HG03571 (cell line): ENCODE measurements at regions not wholly inside any gene's neighbourhood (a gene's known extent, or its start where the extent isn't known, plus 50 kb on each side); places are given as distances from the start of the nearest gene placed in this dataset.

Experiments used
- ATAC-seq: cut with Tn5 transposase; IDR thresholded peaks from one replicate; pipeline ENCODE4 v1.9.1; 2021; ENCODE audit not compliant: unreplicated experiment

DNA sequence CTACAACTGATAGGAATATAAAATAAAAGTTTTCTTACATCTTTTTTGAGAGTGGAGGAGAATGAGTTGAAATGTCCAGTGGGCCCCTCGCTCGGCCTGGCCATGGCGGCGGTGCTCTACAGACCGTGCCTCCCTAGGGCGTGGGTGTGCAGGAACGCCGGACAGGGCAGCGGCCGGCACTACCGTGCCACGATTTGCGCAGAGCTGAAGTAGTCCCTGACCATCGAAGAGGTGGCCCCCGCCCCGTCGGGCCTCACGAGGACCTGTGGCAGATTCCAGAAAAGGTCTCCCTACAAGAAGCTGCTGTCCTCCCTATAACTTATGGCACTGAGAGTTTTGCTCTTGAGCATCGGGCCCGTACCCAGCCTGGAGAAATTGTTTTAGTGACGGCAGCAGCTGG lies 228.9 kb upstream of the ARHGAP24 start:
- no peak for ATAC-seq

DNA sequence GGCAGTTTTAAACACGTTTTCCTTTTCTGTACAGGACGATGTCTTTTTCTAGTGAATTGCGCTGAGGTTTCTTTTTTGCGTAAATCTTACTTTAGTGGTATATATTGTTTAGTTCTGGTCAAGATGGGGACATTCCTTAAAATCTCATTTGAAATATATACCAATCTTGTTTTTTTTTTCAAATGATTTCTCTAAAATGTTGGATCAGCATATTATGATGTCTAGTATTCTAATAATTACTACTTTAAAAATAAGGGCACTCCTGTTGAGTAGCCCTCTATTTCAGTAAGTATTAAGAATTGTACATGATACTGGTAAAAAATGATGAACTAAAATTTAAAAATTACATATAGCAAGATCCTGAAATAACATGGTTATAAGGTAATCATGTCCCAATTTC lies 224.1 kb upstream of the ARHGAP24 start:
- ATAC-seq, result no peak

DNA sequence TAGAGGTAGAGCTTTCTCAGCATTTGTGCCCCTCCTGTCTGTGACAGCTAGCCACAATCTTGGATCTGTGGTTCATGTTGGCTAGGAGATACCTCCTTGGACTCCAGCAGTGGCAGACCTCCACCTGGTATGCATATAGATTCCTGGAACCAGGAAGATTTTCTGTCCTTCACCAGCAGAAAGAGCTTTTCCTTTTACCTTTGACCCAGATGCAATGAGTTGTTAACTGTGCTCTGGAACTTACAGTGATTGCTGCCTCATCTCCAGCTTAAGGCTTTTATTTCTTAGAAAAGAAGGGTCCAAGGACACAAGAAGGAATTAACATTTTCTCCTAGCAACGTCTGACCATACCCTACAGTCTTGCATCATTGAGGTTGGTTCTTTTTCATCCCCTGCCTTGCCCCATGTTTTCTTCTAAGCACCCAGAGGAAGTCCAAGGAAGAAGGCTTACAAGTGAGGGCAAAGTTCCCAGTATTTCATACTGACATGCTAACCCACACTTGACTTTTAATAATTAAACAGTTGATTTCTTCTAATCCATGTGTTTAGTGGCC lies 217.1 kb upstream of the ARHGAP24 start:
- no peak for ATAC-seq

DNA sequence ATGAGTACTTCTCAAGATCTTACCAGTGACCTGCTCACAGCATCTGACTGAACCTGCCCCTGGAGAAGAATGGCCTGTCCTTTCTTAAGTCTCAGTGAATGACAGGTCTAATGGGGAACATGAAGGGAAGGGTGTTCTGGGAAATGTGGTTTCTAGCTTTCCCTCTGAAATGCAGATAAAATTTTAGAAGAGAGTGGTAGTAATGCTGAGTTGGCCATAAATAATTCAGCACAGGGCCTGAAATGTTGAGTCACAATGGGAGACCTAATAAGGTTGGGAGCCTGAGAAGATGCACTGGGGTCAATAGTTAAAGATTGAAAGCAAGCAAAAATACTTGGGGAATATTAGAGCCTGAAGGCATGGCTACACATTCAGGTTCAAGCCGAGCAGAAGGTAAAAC lies 214.9 kb upstream of the ARHGAP24 start:
- ATAC-seq, result no peak

DNA sequence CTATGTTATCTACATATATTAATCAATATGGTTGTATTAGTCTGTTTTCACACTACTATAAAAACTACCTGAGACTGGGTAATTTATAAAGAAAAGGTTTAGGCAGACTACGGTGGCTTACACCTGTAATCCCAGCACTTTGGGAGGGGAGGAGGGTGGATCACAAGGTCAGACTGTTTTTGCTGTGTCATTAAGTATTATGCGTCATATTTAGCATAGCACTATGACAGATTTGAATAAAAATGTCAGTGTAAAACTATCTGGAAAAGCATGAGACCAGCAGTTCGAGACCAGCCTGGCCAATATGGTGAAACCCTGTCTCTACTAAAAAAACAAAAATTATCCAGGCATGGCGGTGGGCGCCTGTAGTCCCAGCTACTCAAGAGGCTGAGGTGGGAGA lies 209.7 kb upstream of the ARHGAP24 start:
- no peak for ATAC-seq

DNA sequence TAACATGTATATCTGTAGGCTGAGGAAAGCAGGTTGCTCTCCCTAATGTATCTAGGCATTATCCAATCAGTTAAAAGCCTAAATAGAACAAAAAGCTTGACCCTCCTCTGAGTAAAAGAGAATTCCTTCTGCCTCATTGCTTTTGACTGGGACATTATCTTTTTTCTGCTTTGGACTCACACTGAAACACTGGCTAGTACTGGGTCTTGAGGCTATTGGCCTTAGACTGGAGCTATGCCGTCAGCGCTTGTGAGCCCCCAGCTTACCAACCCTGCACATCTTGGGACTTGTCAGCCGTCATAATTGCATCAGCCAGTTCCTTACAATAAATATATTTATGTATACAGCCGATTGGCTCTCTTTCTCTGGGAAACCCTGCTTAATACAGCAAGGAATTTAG lies 206.8 kb upstream of the ARHGAP24 start:
- no peak for ATAC-seq

DNA sequence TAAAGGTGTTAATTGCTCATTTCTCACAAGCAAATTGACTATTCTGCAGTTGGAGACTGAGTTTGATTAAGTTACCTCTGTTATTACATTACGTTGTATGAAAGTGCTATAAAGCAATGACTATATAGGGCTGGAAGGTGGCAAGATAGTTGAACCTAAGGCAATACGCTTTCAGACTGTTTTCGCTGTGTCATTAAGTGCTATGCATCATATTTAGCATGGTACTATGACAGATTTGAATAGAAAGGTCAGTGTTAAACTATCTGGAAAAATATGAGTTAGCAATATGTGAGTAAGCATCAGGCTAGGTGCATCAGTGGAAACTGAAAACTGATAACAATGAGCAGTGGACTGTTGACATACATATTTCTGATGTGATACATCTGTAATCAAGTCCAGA lies 206.0 kb upstream of the ARHGAP24 start:
- no peak for ATAC-seq

DNA sequence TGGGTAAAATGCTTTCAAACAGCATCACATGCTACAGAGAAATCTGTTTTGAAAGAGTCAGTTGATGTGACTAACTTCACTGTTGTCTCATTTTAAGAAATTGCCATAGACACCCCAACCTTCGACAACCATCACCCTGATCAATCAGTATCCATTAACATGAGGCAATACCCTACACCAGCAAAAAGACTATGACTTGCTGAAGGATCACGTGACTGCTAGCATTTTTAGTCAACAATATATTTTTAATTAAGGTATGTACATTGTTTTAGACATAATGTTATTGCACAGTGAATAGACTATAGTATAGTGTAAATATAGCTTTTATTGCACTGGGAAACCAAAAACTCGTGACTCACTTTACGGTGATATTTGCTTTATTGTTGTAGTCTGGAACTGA lies 200.0 kb upstream of the ARHGAP24 start:
- no peak for ATAC-seq

DNA sequence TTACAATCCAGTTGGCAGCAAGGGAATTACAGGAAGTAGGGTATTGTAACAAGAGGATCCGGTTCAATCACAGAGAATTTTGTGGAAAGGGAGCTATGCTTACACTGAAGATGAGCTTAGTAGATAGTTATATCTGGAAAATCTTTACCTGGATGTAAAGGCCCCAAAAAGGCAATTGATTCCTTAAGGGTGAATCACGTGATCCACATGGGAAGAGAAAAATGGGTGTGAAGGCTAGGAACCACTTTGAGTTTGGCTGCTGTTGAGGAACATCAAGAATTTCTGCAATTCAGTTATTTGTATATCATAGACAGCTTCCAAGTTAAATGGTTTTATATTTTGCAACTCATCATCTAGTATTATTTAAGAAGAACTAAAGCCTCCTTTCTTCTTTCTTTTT lies 194.0 kb upstream of the ARHGAP24 start:
- no peak for ATAC-seq

DNA sequence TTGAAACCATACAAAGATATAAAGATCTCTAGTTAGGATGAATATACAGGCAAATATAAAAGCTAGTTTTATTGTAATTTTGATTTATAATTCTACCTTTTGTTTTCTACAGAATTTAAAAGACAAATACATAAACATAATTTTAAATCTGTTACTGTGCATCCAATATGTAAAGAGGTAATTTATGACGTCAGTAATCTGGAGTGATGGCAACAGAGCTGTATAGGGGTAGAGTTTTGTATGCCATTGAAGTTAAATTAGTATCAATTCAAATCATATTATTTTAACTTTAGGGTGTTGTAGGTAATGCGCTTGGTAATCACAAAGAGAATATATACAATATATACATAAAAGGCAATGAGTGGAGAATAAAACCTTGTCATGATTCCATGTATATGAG lies 183.7 kb upstream of the ARHGAP24 start:
- no peak for ATAC-seq

DNA sequence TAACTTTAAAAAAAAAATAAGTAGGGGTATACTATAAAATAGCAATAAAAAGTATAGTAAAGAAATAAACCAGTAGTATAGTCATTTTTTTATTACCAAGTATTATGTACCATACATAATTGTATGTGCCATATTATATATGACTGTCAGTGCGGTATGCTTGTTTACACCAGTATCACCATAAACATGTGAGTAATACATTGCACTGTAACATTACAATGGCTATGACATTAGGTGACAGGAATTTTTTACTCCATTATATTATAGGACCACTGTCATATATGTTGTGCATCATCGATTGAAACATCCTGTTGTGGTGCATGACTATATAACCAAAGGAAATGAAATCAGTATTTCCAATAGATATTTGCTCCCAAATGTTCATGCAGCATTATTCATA lies 176.9 kb upstream of the ARHGAP24 start:
- no peak for ATAC-seq

DNA sequence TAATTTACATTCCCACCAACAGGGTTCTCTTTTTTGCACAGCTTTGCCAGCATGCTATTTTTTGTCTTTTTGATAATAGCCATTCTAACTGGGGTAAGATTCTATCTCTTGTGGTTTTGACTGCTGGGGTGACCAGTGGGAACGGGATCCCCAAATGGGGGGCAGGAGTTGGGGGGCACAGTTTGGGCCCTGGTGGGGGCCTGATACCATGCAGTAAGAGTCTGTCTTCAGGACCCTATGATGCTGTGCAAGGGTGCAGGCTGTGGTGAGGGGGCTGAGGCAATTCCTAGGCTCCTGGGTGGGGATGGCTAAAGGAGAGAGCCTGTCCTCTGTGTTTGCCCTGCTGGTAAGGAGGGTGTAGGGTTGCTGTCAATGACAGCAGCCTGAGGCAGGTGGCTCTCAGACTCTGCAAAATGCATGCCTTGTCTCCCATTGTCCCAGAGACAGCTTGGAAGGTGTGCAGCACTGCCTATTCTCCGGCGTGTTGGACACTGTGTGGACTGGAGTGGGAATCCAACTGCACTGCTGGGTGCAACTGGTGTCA lies 172.7 kb upstream of the ARHGAP24 start:
- ATAC-seq, result no peak

DNA sequence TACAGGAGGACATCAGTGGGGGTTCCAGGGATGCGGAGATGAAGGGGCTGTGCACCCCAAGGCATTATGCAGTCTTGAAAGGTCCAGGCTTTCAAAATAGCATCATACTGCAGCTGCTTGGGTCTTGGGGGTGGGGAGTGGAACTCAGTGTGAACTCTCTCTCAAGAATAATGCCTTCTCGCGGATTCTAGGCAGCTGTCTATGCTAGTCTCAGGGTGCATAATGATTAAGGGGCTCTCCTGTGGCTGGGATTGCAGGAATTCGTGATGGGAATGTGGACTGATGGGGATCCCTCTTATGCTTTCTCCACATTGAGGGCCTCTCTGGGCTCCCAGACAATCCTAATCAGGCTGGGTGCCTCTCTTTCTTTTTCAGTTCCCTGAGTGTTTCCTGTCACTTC lies 172.2 kb upstream of the ARHGAP24 start:
- no peak for ATAC-seq

DNA sequence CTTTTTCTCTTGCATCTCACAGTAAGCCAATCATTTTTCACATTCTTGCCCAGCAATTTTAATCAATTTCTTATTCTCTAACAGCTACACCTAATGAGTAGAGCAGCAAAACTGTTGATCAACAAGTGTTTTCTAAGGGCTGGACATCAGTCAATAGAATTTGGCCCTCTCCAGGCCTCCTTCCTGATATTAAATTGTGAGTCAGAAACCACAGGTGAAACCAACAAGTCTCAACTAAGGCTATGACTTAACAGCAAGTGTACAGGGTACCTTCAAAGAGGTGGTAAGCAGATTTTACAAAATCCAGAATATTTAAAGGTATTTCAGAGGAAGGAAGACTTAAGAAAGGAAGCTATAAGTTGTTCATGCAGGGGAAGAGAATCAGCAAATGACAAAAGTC lies 156.5 kb upstream of the ARHGAP24 start:
- no peak for ATAC-seq

DNA sequence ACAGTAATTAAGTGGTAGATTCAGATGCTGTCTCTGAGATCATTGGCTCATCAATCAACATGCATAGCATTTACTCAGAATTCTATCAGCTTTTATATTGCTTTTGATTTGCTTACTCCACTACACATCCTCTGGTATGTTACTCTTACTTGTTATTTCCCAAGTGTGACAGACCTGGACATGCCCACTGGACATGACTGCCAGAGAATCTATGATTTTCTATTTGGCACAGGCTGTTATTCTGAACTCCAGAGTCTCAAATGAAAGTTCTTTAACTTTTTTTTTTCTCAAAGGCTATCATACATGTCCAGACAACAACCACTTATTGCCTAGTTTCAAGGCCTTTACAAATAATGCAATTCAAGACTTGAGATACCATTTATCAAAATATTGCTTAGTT lies 116.1 kb upstream of the ARHGAP24 start:
- no peak for ATAC-seq

DNA sequence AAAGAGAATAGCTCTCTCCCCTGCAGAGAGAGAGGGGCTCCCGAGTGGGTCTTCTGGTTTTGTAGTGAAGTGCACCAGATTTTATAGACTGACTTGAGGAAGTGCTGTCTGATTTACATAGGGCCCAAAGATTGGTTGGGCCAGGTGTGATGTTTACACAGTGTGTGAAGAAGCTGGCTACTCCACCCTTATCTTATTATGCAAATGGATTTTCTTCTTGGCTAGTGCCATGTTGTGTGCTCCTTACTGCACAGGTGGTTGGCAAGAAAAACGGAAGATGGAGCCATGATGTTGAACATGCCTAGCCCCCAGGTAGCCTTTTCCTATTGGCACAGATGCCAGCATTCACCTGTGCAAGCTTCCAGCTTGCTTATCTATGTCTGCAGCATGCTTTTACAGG lies 112.4 kb upstream of the ARHGAP24 start:
- no peak for ATAC-seq

DNA sequence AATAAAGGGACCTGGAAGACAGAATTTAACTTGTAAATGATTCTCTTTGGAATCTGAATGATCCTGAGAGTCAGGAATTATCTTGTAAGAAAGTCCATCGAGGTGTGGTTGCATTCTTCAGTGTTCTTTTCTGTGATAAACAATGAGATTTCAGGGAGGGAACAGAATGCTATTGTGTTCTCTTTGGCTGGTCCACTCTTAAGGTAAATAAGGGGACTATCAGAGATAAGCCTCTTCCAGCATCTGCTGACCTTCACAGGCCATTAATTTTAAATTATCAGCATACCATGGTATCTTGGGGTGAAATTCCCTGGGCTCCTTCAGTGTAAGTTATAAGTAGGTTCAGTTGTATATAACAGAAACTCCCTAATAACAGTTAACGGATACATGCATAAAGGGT lies 107.1 kb upstream of the ARHGAP24 start:
- ATAC-seq, result no peak

DNA sequence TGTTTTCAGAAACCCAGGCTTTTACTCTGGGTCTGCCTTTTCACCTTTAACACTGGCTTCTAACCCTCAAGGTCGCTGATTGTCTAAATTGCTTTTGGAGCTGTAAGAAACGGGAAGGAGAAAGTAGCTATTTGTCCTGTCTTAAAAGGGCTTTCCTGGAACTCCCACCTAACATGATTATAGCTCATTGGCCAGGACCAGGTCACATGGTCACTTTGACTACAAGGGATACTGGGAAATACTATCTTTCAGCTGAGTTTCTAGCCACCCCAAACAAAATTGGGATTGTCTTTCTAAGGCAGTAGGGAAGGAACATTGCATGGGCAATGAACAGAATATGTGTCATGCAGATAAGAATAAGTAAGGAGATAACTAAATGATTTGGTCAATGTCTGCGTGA lies 106.7 kb upstream of the ARHGAP24 start:
- no peak for ATAC-seq

DNA sequence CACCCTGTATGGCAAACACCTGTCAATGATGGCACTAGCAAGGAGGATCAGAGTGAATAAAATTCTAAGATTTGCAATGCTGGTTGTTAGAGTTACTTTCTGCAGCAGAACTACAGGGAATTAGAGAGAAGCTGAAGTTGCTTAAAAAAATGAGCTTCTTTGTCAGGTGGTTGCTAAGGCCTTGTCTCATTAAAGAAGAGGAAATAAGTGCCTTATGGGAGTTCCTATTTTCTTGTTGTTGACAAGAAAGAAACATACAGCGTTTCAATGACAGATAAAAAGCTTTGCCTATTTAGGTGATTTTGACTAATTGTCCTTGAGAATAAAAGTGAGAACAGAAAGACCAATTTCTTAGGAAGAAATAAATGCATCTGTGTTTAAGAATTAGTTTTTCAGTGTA lies 106.0 kb upstream of the ARHGAP24 start:
- ATAC-seq, result no peak

DNA sequence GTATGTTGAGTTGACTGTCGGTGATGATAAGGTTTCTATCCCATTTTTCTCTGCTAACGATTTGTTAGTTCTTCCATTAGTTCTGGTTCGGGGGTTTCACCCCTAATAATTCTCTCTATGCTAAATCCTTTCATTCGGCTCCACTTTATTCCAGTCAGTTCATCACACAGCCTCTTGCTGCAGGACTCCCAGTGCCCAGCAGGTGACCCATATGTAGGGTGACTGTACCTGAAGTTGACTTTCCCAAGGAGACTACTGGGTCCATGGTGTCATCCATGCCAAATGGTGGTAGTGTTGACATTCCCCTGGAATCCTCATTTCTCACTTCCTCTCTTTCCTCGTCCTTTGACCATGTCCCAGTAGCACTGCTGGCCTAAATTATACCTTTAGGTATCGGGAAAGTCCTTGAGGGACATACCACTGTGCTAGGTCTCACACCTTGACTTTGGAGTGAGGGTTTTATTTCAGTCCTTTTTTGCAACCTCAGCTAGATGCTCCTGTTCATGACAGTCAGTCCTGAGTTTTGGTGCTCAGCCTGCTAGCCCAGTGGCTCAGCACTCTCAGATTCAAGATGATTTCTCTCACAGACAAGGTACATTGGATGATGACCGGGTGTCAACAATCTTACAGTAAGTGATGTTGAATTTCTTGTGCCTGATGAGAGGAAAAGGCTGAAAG lies 105.1 kb upstream of the ARHGAP24 start:
- peak; percentile 9 for ATAC-seq

DNA sequence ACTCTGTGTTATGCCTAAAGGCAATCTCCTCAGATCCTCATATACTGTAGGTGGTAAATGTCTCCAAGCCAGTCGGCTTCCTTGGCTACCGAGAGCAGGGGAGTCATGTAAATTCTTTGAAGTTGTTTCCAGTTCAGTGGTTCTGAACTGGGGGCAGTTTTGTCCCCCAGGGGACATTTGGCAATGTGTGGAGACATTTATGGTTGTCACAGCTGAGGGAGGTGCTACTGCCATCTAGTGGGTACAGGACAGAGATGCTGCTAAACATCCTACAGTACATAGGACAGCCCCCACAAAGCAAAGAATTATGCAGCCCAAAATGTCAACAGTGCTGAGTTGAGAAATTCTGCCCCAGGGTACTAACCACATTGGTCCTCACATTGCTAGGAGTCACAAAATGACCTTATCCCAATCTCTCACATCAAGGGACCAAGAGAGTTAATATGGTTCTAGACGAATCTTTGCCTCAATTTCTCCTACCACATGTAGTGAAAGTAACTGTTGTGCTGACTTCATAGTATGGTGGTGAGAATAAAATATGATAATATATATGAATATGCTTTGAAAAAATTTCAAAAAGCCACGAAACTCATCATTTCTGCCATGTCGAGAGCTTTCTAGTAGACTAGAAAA lies 104.4 kb upstream of the ARHGAP24 start:
- ATAC-seq, result peak; percentile 93

DNA sequence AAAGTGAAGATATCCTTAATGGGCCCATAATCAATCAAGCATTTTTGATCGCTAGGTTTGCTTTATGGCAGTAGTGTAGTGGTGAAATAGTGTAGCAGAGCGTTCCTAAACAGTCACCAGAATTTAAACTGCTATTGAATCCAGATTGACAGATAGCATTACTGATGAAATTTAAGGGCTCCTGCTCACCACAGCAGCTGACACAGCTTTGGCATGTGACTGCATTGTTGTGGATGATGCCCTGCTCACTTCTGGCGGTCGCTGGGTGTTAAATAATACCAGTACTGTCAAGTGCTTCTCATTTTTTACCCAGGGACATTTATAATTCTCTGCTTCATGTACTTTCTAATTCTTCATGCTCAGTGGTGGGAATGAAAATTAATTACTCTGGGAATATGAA lies 102.0 kb upstream of the ARHGAP24 start:
- ATAC-seq, result no peak

DNA sequence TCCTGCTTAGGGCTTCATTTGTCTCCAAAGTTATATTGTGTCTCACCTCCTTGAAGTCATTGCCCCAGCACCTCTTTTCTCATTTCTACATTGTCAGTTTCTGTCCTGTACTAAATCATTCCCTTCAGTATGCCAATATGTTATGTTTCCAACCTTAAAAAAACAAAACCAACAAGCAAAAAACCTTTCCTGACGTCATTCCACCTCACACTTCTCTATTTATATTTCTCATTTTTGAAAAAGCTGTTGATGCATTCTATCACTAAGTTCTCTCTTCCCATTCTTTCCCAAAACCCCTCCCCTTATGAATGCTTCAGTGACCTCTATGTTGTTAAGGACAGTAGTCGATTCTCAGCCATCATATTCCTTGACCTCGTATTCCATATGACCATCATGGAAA lies 98.7 kb upstream of the ARHGAP24 start:
- ATAC-seq, result no peak
